Mammary epithelial cell (primary cell): ENCODE measurements at regions not wholly inside any gene's neighbourhood (a gene's known extent, or its start where the extent isn't known, plus 50 kb on each side); places are given as distances from the start of the nearest gene placed in this dataset.

Source experiments
- CTCF ChIP-seq, 2 donors: IDR thresholded peaks in 1 of 2; conservative IDR thresholded peaks in 1 of 2; 2 replicates each; pipeline ENCODE4 v1.5.1; 2011 to 2012; ENCODE audit warnings: inconsistent platforms in 2 of 2, low read length in 2 of 2, mild to moderate bottlenecking in 2 of 2, control low read depth in 1 of 2, low read depth in 1 of 2; ENCODE audit not compliant: insufficient read depth in 1 of 2; ENCODE audit errors: extremely low read depth in 1 of 2
- EZH2 ChIP-seq: IDR thresholded peaks from 2 replicates; pipeline ENCODE4 v1.6.1; 2012; ENCODE audit warnings: low read length, inconsistent platforms, borderline replicate concordance

- no peak for TF ChIP-seq CTCF (conservative IDR thresholded peaks at IDR 0.05 in 1 of 2, IDR thresholded peaks at IDR 0.05 in 1 of 2; ENCODE audit: extremely low read depth in 1 of 2, insufficient read depth in 1 of 2, low read depth in 1 of 2, low read length in 2 of 2)
- TF ChIP-seq EZH2 = no peak
Measured at GRCh38 chr2:157122776-157123175, 134.7 kb upstream of the GALNT5 start.
